ENCODE measurements at regions not wholly inside any gene's neighbourhood (a gene's known extent, or its start where the extent isn't known, plus 50 kb on each side); places are given as distances from the start of the nearest gene placed in this dataset.
"Not testable (repeated sequence)": the region's sequence is repeated elsewhere in the genome, so short reads cannot be mapped to it uniquely, and the experiment has no call there.

GRCh38 chr4:15164571-15164970 lies 162.3 kb downstream of the CPEB2 start:
- no peak for DNase-seq

- DNase-seq = no peak
Observed at GRCh38 chr4:15167743-15168142, 165.5 kb downstream of the CPEB2 start.

GRCh38 chr4:15168759-15169158 lies 166.5 kb downstream of the CPEB2 start:
- DNase-seq = no peak

- DNase-seq = no peak
Observed at GRCh38 chr4:15171725-15172124, 169.4 kb downstream of the CPEB2 start.

- no peak for DNase-seq
Observed at GRCh38 chr4:15173251-15173650, 171.0 kb downstream of the CPEB2 start.

- DNase-seq = not testable (repeated sequence)
Observed at GRCh38 chr4:15174168-15174567, 171.9 kb downstream of the CPEB2 start.

- DNase-seq = not testable (repeated sequence)
Observed at GRCh38 chr4:15179842-15180241, 177.6 kb downstream of the CPEB2 start.

- no peak for DNase-seq
Observed at GRCh38 chr4:15182600-15183220, 180.4 kb downstream of the CPEB2 start.

GRCh38 chr4:15186149-15186548 lies 183.9 kb downstream of the CPEB2 start:
- DNase-seq = no peak

- no peak for DNase-seq
Observed at GRCh38 chr4:15186806-15187205, 184.5 kb downstream of the CPEB2 start.

- DNase-seq = no peak
Observed at GRCh38 chr4:15188605-15189539, 186.6 kb downstream of the CPEB2 start.

- DNase-seq = no peak
Observed at GRCh38 chr4:15194520-15194919, 192.2 kb downstream of the CPEB2 start.

GRCh38 chr4:15197005-15197404 lies 194.7 kb downstream of the CPEB2 start:
- DNase-seq = no peak

- no peak for DNase-seq
Observed at GRCh38 chr4:15198070-15198727, 195.9 kb downstream of the CPEB2 start.

- DNase-seq = no peak
Observed at GRCh38 chr4:15201782-15202181, 199.5 kb downstream of the CPEB2 start.

- DNase-seq = no peak
Observed at GRCh38 chr4:15202481-15202880, 200.2 kb downstream of the CPEB2 start.

GRCh38 chr4:15206526-15206925 lies 204.2 kb downstream of the CPEB2 start:
- DNase-seq = not testable (repeated sequence)

- DNase-seq = no peak
Observed at GRCh38 chr4:15213302-15213970, 211.2 kb downstream of the CPEB2 start.

- no peak for DNase-seq
Observed at GRCh38 chr4:15215109-15215508, 212.7 kb upstream of the C1QTNF7 start.

GRCh38 chr4:15226203-15226602 lies 201.6 kb upstream of the C1QTNF7 start:
- DNase-seq = no peak

GRCh38 chr4:15231265-15232091 lies 196.4 kb upstream of the C1QTNF7 start:
- DNase-seq = peak; percentile 72
